ENCODE measurements at regions not wholly inside any gene's neighbourhood (a gene's known extent, or its start where the extent isn't known, plus 50 kb on each side); places are given as distances from the start of the nearest gene placed in this dataset.

DNA sequence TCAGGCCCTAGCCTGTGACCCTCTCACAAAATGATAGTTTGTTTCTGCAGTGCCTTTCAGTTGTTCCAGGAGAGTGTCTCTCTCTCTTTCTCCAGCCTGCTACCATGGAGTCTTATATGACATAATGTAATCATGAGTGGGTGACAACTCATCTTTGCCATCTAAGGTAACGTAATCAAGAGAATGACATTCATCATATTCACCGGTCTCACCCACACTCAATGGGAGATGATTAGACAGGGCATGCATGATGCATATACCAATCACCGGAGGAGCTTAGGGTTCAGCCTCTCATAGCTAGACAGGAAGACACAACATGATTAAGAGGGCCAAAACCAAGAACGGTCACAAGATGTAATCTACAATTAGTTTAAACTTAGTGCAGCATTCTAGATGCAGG, 97.1 kb upstream of the FAM9B start:
- Histone ChIP-seq H3K79me1 (ENCODE audit: low read length) (no peaks in the 10 kb centered on the region), H3K4me3 (ENCODE audit: low read length) (no peak overlapping the region), H3K27ac (ENCODE audit: low read depth, low read length) (no peak overlapping the region), H3K56ac (ENCODE audit: low read length) (no peak overlapping the region), H2AK5ac (ENCODE audit: low read length) (no peak overlapping the region), H3K79me2 (ENCODE audit: control insufficient read depth, insufficient read depth, low read length) (no peaks in the 10 kb centered on the region), H2BK15ac (replicated peaks; ENCODE audit: low read depth) (no peak overlapping the region), H2BK5ac (ENCODE audit: low read length) (no peak overlapping the region), H3K18ac (ENCODE audit: low read length) (no peak overlapping the region), H3K4me1 (ENCODE audit: control insufficient read depth, low read depth, low read length) (no peaks in the 10 kb centered on the region), H3K9ac (ENCODE audit: low read length) (no peak overlapping the region), H3K23ac (ENCODE audit: low read length) (no peak overlapping the region), H3K27me3 (ENCODE audit: insufficient read depth, low read length, poor library complexity) (no peaks in the 10 kb centered on the region), H3K4ac (ENCODE audit: low read depth, low read length) (no peak overlapping the region), H3K36me3 (ENCODE audit: control insufficient read depth, insufficient read depth, low read length) (no peaks in the 10 kb centered on the region), H3K4me2 (ENCODE audit: low read length) (no peak overlapping the region), H2BK120ac (ENCODE audit: low read depth, low read length) (no peak overlapping the region), H4K5ac (ENCODE audit: low read length) (no peak overlapping the region), H4K8ac (ENCODE audit: low read depth, low read length) (no peak overlapping the region)
- no peak for DNase-seq
- WGBS (ENCODE audit: extremely low coverage, insufficient coverage, low lambda C conversion rate), result no CpG with 5 or more reads among the region's 4 CpGs

GRCh38 chrX:9132036-9132638, 98.2 kb upstream of the FAM9B start:
- H2BK120ac ChIP-seq (ENCODE audit: low read depth, low read length), result no peak overlapping the region
- H3K36me3 ChIP-seq (ENCODE audit: control insufficient read depth, insufficient read depth, low read length), result no peaks in the 10 kb centered on the region
- no peak overlapping the region for H3K27ac ChIP-seq (ENCODE audit: low read depth, low read length)
- no peak overlapping the region for H3K4me2 ChIP-seq (ENCODE audit: low read length)
- no peak overlapping the region for H3K23ac ChIP-seq (ENCODE audit: low read length)
- peak overlapping the region; percentile 10 for H3K18ac ChIP-seq (ENCODE audit: low read length)
- no peak overlapping the region for H4K8ac ChIP-seq (ENCODE audit: low read depth, low read length)
- no peaks in the 10 kb centered on the region for H3K79me2 ChIP-seq (ENCODE audit: control insufficient read depth, insufficient read depth, low read length)
- H3K79me1 ChIP-seq (ENCODE audit: low read length), result no peaks in the 10 kb centered on the region
- H2AK5ac ChIP-seq (ENCODE audit: low read length), result no peak overlapping the region
- H3K56ac ChIP-seq (ENCODE audit: low read length), result no peak overlapping the region
- no peak overlapping the region for H4K5ac ChIP-seq (ENCODE audit: low read length)
- no peak overlapping the region for H3K9ac ChIP-seq (ENCODE audit: low read length)
- no peaks in the 10 kb centered on the region for H3K27me3 ChIP-seq (ENCODE audit: insufficient read depth, low read length, poor library complexity)
- no peak overlapping the region for H2BK15ac ChIP-seq (replicated peaks; ENCODE audit: low read depth)
- no peak overlapping the region for H2BK5ac ChIP-seq (ENCODE audit: low read length)
- H3K4me3 ChIP-seq (ENCODE audit: low read length), result no peak overlapping the region
- H3K4ac ChIP-seq (ENCODE audit: low read depth, low read length), result no peak overlapping the region
- no peaks in the 10 kb centered on the region for H3K4me1 ChIP-seq (ENCODE audit: control insufficient read depth, low read depth, low read length)
- WGBS (ENCODE audit: extremely low coverage, insufficient coverage, low lambda C conversion rate), result no CpG with 5 or more reads among the region's 5 CpGs
- DNase-seq, result no peak

- Histone ChIP-seq H3K27me3 (ENCODE audit: insufficient read depth, low read length, poor library complexity) (no peaks in the 10 kb centered on the region), H3K23ac (ENCODE audit: low read length) (no peak overlapping the region), H3K27ac (ENCODE audit: low read depth, low read length) (no peak overlapping the region), H2BK120ac (ENCODE audit: low read depth, low read length) (no peak overlapping the region), H4K5ac (ENCODE audit: low read length) (no peak overlapping the region), H3K4ac (ENCODE audit: low read depth, low read length) (no peak overlapping the region), H2BK5ac (ENCODE audit: low read length) (no peak overlapping the region), H3K4me2 (ENCODE audit: low read length) (no peak overlapping the region), H4K8ac (ENCODE audit: low read depth, low read length) (no peak overlapping the region), H3K4me1 (ENCODE audit: control insufficient read depth, low read depth, low read length) (no peaks in the 10 kb centered on the region), H3K36me3 (ENCODE audit: control insufficient read depth, insufficient read depth, low read length) (no peaks in the 10 kb centered on the region), H3K79me2 (ENCODE audit: control insufficient read depth, insufficient read depth, low read length) (no peaks in the 10 kb centered on the region), H3K4me3 (ENCODE audit: low read length) (no peak overlapping the region), H3K56ac (ENCODE audit: low read length) (no peak overlapping the region), H3K79me1 (ENCODE audit: low read length) (no peaks in the 10 kb centered on the region), H2AK5ac (ENCODE audit: low read length) (no peak overlapping the region), H2BK15ac (replicated peaks; ENCODE audit: low read depth) (no peak overlapping the region), H3K18ac (ENCODE audit: low read length) (peak overlapping the region; percentile 60), H3K9ac (ENCODE audit: low read length) (no peak overlapping the region)
- no CpG with 5 or more reads among the region's 1 CpG for WGBS (ENCODE audit: extremely low coverage, insufficient coverage, low lambda C conversion rate)
- peak; percentile 87 for DNase-seq
These were observed 99.5 kb upstream of the FAM9B start for GRCh38 chrX:9133426-9133825.

GRCh38 chrX:9134366-9134765, 100.4 kb upstream of the FAM9B start:
- no peak overlapping the region for H4K5ac ChIP-seq (ENCODE audit: low read length)
- no peak overlapping the region for H2BK15ac ChIP-seq (replicated peaks; ENCODE audit: low read depth)
- H3K23ac ChIP-seq (ENCODE audit: low read length), result no peak overlapping the region
- no peak overlapping the region for H3K9ac ChIP-seq (ENCODE audit: low read length)
- no CpG with 5 or more reads among the region's 6 CpGs for WGBS (ENCODE audit: extremely low coverage, insufficient coverage, low lambda C conversion rate)
- no peak overlapping the region for H4K8ac ChIP-seq (ENCODE audit: low read depth, low read length)
- no peaks in the 10 kb centered on the region for H3K4me1 ChIP-seq (ENCODE audit: control insufficient read depth, low read depth, low read length)
- H3K27me3 ChIP-seq (ENCODE audit: insufficient read depth, low read length, poor library complexity), result no peaks in the 10 kb centered on the region
- H3K56ac ChIP-seq (ENCODE audit: low read length), result peak overlapping the region; percentile 50
- H2BK120ac ChIP-seq (ENCODE audit: low read depth, low read length), result peak overlapping the region; percentile 73
- no peak overlapping the region for H3K27ac ChIP-seq (ENCODE audit: low read depth, low read length)
- no peaks in the 10 kb centered on the region for H3K36me3 ChIP-seq (ENCODE audit: control insufficient read depth, insufficient read depth, low read length)
- no peak overlapping the region for H3K4me3 ChIP-seq (ENCODE audit: low read length)
- DNase-seq, result no peak
- H2AK5ac ChIP-seq (ENCODE audit: low read length), result no peak overlapping the region
- H3K4ac ChIP-seq (ENCODE audit: low read depth, low read length), result no peak overlapping the region
- H2BK5ac ChIP-seq (ENCODE audit: low read length), result peak overlapping the region; percentile 5
- H3K79me2 ChIP-seq (ENCODE audit: control insufficient read depth, insufficient read depth, low read length), result no peaks in the 10 kb centered on the region
- H3K4me2 ChIP-seq (ENCODE audit: low read length), result no peak overlapping the region
- H3K79me1 ChIP-seq (ENCODE audit: low read length), result no peaks in the 10 kb centered on the region
- peak overlapping the region; percentile 18 for H3K18ac ChIP-seq (ENCODE audit: low read length)

DNA sequence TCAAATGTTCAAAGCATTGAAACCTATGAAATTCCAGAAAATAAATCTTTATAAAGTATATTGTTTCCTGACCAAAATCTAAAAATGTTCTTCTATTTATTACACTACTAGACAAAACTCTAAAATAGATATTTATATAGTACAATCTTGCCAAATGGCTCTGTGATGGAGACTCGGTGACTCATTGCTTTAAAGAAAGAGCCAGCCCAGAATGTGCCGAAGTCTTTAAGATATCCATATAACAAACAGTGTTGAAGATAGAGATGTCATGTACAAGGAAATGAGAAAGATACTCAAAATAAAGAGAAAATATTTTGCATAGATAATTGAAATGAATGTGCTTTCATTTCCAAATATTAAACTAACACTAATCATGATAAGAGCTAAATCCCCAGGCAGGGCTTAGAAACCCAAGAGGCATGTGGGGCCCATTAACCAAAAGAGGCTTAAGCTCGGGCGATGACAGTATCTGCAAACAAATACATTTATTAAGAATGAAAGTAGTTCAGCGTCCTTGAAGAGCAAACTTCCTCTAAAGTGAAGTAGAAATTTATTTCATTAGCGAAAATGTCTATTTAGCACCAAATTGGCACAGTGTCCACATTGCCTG, 102.1 kb upstream of the FAM9B start:
- Histone ChIP-seq H3K23ac (ENCODE audit: low read length) (no peak overlapping the region), H2AK5ac (ENCODE audit: low read length) (no peak overlapping the region), H3K79me1 (ENCODE audit: low read length) (no peaks in the 10 kb centered on the region), H3K9ac (ENCODE audit: low read length) (no peak overlapping the region), H3K27ac (ENCODE audit: low read depth, low read length) (no peak overlapping the region), H3K4ac (ENCODE audit: low read depth, low read length) (no peak overlapping the region), H3K27me3 (ENCODE audit: insufficient read depth, low read length, poor library complexity) (no peaks in the 10 kb centered on the region), H4K8ac (ENCODE audit: low read depth, low read length) (no peak overlapping the region), H2BK15ac (replicated peaks; ENCODE audit: low read depth) (no peak overlapping the region), H3K36me3 (ENCODE audit: control insufficient read depth, insufficient read depth, low read length) (no peaks in the 10 kb centered on the region), H4K5ac (ENCODE audit: low read length) (no peak overlapping the region), H3K18ac (ENCODE audit: low read length) (no peak overlapping the region), H3K56ac (ENCODE audit: low read length) (no peak overlapping the region), H3K4me3 (ENCODE audit: low read length) (no peak overlapping the region), H3K79me2 (ENCODE audit: control insufficient read depth, insufficient read depth, low read length) (no peaks in the 10 kb centered on the region), H2BK5ac (ENCODE audit: low read length) (no peak overlapping the region), H3K4me2 (ENCODE audit: low read length) (no peak overlapping the region), H3K4me1 (ENCODE audit: control insufficient read depth, low read depth, low read length) (no peaks in the 10 kb centered on the region), H2BK120ac (ENCODE audit: low read depth, low read length) (no peak overlapping the region)
- WGBS (ENCODE audit: extremely low coverage, insufficient coverage, low lambda C conversion rate), result no CpG with 5 or more reads among the region's 6 CpGs
- no peak for DNase-seq

DNA sequence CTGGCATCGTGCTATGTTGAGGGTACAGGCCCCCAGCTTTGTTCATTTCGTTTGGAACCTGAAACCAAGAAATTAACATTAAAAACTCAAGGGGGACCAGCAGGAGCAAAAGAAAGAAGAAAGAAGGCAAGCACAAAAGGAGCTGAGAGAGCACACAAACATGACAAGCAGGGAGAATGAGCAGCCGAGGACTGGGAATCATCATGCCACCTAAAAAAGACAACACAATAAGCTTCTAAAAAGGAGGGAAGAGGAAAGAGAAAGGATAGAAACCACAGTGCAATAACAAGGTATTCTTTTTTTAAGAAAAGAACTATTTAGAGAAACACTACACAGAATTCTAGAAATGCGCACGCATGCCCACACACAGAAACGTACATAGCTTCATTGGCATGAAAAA, 103.2 kb upstream of the FAM9B start:
- H3K18ac ChIP-seq (ENCODE audit: low read length), result no peak overlapping the region
- no peaks in the 10 kb centered on the region for H3K79me1 ChIP-seq (ENCODE audit: low read length)
- no peak overlapping the region for H3K9ac ChIP-seq (ENCODE audit: low read length)
- H2BK15ac ChIP-seq (replicated peaks; ENCODE audit: low read depth), result no peak overlapping the region
- no peaks in the 10 kb centered on the region for H3K36me3 ChIP-seq (ENCODE audit: control insufficient read depth, insufficient read depth, low read length)
- no peaks in the 10 kb centered on the region for H3K79me2 ChIP-seq (ENCODE audit: control insufficient read depth, insufficient read depth, low read length)
- H3K56ac ChIP-seq (ENCODE audit: low read length), result no peak overlapping the region
- H2BK5ac ChIP-seq (ENCODE audit: low read length), result no peak overlapping the region
- H3K4ac ChIP-seq (ENCODE audit: low read depth, low read length), result no peak overlapping the region
- no peak overlapping the region for H3K27ac ChIP-seq (ENCODE audit: low read depth, low read length)
- no peak overlapping the region for H2AK5ac ChIP-seq (ENCODE audit: low read length)
- H4K8ac ChIP-seq (ENCODE audit: low read depth, low read length), result no peak overlapping the region
- no peak overlapping the region for H3K4me2 ChIP-seq (ENCODE audit: low read length)
- no peak overlapping the region for H2BK120ac ChIP-seq (ENCODE audit: low read depth, low read length)
- no peak overlapping the region for H3K23ac ChIP-seq (ENCODE audit: low read length)
- DNase-seq, result no peak
- no peak overlapping the region for H3K4me3 ChIP-seq (ENCODE audit: low read length)
- H3K4me1 ChIP-seq (ENCODE audit: control insufficient read depth, low read depth, low read length), result no peaks in the 10 kb centered on the region
- no peak overlapping the region for H4K5ac ChIP-seq (ENCODE audit: low read length)
- no CpG with 5 or more reads among the region's 6 CpGs for WGBS (ENCODE audit: extremely low coverage, insufficient coverage, low lambda C conversion rate)
- H3K27me3 ChIP-seq (ENCODE audit: insufficient read depth, low read length, poor library complexity), result no peaks in the 10 kb centered on the region

Measured in mesendoderm (in vitro differentiated cells).